DMS153 treated with DMSO at 0.1 percent for 48 hours (cell line): ENCODE measurements at regions not wholly inside any gene's neighbourhood (a gene's known extent, or its start where the extent isn't known, plus 50 kb on each side); places are given as distances from the start of the nearest gene placed in this dataset.
"Not testable (repeated sequence)": the region's sequence is repeated elsewhere in the genome, so short reads cannot be mapped to it uniquely, and the experiment has no call there.

Experiments used
- DNase-seq: peaks from one replicate; lab custom pipeline; 2025; ENCODE audit not compliant: unreplicated experiment; lab: John Stamatoyannopoulos, UW

- no peak for DNase-seq
Measured at GRCh38 chr18:29449424-29449823, 1272.5 kb upstream of the CDH2 start.

GRCh38 chr18:29439398-29439797 is 1262.5 kb upstream of the CDH2 start:
- DNase-seq, result no peak

- no peak for DNase-seq
Measured at GRCh38 chr18:29436459-29436858, 1259.5 kb upstream of the CDH2 start.

- no peak for DNase-seq
Measured at GRCh38 chr18:29434650-29435049, 1257.7 kb upstream of the CDH2 start.

GRCh38 chr18:29430416-29430815 is 1253.5 kb upstream of the CDH2 start:
- DNase-seq, result no peak

- no peak for DNase-seq
Measured at GRCh38 chr18:29418136-29418535, 1241.2 kb upstream of the CDH2 start.

GRCh38 chr18:29406996-29407395 is 1230.1 kb upstream of the CDH2 start:
- DNase-seq, result no peak

- no peak for DNase-seq
Measured at GRCh38 chr18:29397536-29397935, 1220.6 kb upstream of the CDH2 start.

GRCh38 chr18:29383311-29384273 is 1206.7 kb upstream of the CDH2 start:
- no peak for DNase-seq

- no peak for DNase-seq
Measured at GRCh38 chr18:29378651-29379136, 1201.8 kb upstream of the CDH2 start.

GRCh38 chr18:29377346-29377745 is 1200.4 kb upstream of the CDH2 start:
- DNase-seq, result no peak

- no peak for DNase-seq
Measured at GRCh38 chr18:29373000-29373399, 1196.1 kb upstream of the CDH2 start.

GRCh38 chr18:29361843-29362242 is 1184.9 kb upstream of the CDH2 start:
- DNase-seq, result no peak

GRCh38 chr18:29360659-29361058 is 1183.7 kb upstream of the CDH2 start:
- not testable (repeated sequence) for DNase-seq

- not testable (repeated sequence) for DNase-seq
Measured at GRCh38 chr18:29359222-29359621, 1182.3 kb upstream of the CDH2 start.

- DNase-seq, result no peak
Measured at GRCh38 chr18:29351171-29351570, 1174.2 kb upstream of the CDH2 start.

GRCh38 chr18:29328932-29329331 is 1152.0 kb upstream of the CDH2 start:
- no peak for DNase-seq

GRCh38 chr18:29326214-29326613 is 1149.3 kb upstream of the CDH2 start:
- peak; percentile 33 for DNase-seq

- DNase-seq, result no peak
Measured at GRCh38 chr18:29321561-29321960, 1144.6 kb upstream of the CDH2 start.

- DNase-seq, result no peak
Measured at GRCh38 chr18:29313312-29313711, 1136.4 kb upstream of the CDH2 start.

GRCh38 chr18:29311580-29311979 is 1134.7 kb upstream of the CDH2 start:
- DNase-seq, result no peak

GRCh38 chr18:29309366-29309765 is 1132.4 kb upstream of the CDH2 start:
- peak; percentile 25 for DNase-seq

GRCh38 chr18:29307982-29308381 is 1131.1 kb upstream of the CDH2 start:
- no peak for DNase-seq
